Gastroesophageal sphincter (tissue), 3 donors: ENCODE measurements at regions not wholly inside any gene's neighbourhood (a gene's known extent, or its start where the extent isn't known, plus 50 kb on each side); places are given as distances from the start of the nearest gene placed in this dataset.

Source experiments
- POLR2A ChIP-seq, 2 donors: fragments of 450-650 bp; IDR thresholded peaks; one replicate each; pipeline ENCODE4 v1.6.1; 2017; ENCODE audit warnings: antibody characterized with exemption in 2 of 2, mild to moderate bottlenecking in 2 of 2, moderate library complexity in 1 of 2
- TF ChIP-seq, protein P1 (sequence below), 4 experiments: fragments of 200-600 bp in 2 of 4; fragments of 450-650 bp in 2 of 4; sonication (generic) in 1 of 4; IDR thresholded peaks; one replicate each; pipeline ENCODE4 v1.5.1; 2017 to 2019; ENCODE audit warnings: antibody characterized with exemption in 4 of 4, mild to moderate bottlenecking in 2 of 4, moderate library complexity in 2 of 4

DNA sequence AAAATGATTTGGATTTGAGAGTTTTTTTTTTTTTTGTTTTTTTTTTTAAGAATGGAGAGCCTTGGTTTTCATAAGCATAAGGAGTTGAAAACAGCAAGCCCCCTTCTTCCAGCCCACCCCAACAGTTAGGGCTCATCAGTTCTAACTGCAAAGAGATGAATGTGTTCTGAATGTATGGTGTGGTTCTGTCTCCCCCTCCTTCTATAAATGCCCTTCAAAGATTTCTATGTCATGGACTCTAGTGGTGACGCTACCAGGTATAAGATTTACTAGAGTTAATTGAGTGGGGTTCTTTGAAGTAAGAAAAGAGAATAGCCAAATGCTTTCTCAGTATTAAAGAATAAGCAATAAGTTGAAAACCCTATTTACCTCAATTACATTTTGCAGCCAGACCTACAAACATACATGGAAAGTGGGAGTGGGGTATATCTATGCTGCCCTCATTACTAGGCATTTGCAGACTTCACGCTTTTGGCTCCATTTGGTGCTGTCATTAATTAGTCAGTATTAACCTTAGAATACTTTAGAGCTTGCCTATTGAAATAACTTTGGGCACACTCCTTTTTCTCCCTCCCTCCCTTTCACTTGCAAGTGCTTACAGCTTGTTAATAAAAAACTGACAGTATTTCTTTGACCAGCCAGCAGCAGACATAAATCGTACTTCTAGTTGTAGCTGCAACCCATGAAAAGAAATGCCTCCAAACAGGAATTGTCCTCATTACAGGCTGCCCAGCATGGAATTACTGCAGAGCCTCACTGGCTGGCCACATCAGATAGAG, 667.2 kb upstream of the ZNF608 start:
- TF ChIP-seq, protein P1, sequence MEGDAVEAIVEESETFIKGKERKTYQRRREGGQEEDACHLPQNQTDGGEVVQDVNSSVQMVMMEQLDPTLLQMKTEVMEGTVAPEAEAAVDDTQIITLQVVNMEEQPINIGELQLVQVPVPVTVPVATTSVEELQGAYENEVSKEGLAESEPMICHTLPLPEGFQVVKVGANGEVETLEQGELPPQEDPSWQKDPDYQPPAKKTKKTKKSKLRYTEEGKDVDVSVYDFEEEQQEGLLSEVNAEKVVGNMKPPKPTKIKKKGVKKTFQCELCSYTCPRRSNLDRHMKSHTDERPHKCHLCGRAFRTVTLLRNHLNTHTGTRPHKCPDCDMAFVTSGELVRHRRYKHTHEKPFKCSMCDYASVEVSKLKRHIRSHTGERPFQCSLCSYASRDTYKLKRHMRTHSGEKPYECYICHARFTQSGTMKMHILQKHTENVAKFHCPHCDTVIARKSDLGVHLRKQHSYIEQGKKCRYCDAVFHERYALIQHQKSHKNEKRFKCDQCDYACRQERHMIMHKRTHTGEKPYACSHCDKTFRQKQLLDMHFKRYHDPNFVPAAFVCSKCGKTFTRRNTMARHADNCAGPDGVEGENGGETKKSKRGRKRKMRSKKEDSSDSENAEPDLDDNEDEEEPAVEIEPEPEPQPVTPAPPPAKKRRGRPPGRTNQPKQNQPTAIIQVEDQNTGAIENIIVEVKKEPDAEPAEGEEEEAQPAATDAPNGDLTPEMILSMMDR (IDR thresholded peaks at IDR 0.05): no peak
- TF ChIP-seq POLR2A (IDR thresholded peaks at IDR 0.05): no peak
